Stimulated activated CD4-positive, alpha-beta T cell treated with anti-CD3 and anti-CD28 coated beads, Interleukin-1b, Interleukin-23, amount 100 ng/mL, for 1 hour (primary cell): ENCODE measurements at regions not wholly inside any gene's neighbourhood (a gene's known extent, or its start where the extent isn't known, plus 50 kb on each side); places are given as distances from the start of the nearest gene placed in this dataset.
"Not testable (repeated sequence)": the region's sequence is repeated elsewhere in the genome, so short reads cannot be mapped to it uniquely, and the experiment has no call there.

Source experiments
- DNase-seq, 2 donors: peaks; one replicate each; pipeline ENCODE4 v3.0.0-alpha.2; 2020; ENCODE audit warnings: low read depth in 2 of 2

DNA sequence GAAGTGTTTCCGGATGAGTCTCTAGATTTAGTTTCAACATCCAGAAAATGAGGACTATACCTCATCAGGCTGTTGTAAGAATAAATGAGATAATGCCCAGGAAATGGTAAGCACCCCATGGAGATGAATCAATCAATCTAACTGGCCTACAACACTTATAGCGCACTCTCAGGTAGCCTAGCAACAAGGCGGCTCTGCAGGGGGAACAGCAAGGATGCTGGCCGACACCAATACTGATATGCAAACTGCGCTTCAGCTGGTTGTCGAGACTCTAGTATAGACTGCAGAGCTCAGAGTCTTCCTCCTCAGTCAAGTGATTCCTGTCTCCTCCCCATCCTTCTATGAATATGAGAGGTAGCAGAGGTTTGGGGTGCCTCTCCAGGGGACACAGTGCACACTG lies 218.8 kb upstream of the WWC1 start:
- no peak for DNase-seq

DNA sequence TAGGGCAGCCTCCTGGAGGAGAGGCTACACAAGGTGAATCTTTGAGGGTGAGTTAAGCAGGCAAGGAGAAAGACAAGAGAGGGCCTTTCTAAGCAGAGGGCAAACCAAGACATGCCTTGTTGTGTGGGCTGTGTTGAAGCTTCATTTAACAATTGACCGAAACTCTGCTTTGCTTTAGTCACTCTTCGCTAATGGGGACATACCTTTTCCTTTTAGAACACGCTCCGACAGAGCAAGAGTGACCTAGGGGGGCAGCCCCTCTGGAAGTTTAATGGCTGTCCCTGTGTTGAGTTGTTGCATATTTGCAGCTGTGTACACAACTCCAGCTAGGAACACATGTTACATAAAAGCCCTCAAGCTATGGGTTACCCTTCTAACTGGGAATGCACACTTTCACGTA lies 218.1 kb upstream of the WWC1 start:
- DNase-seq = no peak

DNA sequence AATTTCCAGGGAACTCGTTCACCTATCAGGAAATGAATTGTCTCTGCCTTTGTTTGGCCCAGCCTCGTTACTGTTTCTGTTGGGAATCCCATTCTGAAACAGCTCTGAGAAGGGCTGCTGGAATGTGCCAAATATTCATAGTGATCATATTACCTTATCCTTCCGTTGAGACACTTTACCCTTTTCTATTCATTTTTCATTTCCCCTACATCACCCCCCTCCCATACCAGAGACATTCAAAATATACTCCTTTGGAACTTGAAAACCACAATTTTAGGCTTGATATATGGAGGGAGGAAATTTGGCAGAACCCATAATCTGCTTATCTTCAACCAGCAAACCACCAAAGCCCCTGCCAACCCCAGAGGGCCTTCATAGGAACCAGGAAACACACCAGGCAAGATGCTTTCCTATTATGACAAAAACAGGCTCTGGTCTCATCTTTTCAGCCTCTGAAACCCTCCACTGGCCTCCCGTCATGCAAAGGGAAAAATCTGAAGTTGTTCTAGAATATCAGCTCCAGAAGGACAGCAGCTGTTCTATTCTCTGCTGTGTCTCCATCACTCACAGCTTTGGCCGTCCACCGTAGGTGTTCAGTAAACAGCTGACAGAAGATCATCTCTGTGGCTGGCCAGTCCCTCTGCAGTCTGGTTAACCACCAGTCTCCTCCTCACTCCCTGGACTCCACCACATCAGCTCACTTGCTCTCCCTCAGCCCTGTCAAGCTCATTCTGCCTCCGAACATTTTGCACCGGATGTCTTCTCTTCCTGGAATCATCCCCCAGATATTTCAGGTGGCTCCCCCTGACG lies 217.2 kb upstream of the WWC1 start:
- no peak for DNase-seq

DNA sequence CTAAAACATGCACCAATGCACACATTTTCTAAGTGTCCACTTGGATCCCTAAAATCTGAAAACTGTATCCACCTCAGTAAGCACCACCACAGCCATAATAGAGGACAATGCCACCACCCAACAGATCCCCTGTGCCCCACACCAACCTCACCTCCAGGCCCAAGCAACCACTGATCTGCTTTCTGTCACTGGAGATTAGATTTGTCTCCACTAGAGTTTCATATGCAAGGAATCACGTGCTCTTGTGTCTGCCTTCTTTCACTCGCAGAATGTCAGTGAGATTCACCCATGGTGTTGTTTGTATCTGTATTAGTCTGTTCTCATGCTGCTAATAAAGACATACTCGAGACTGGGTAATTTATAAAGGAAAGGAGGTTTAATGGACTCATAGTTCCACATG lies 216.1 kb upstream of the WWC1 start:
- no peak for DNase-seq

DNA sequence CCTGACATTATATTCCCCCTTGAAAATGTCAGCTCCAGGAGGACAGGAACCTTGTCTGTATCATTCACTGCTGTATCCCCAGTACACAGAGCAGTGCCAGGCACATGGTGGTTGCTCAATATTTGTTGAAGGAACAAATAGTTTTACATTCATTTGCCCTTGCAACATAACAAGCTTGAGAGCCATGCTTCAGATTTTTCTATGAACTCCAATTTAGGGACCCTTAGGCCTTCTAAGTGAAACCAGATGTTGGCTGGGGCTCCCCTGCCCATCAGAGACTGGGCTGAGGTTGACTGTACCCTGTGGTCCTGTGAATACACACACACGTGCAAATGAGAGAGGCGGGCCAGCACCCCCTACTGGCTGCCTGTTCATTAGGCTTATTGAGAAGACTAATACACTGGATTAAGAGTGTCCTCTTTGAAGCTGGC lies 214.9 kb upstream of the WWC1 start:
- no peak for DNase-seq

DNA sequence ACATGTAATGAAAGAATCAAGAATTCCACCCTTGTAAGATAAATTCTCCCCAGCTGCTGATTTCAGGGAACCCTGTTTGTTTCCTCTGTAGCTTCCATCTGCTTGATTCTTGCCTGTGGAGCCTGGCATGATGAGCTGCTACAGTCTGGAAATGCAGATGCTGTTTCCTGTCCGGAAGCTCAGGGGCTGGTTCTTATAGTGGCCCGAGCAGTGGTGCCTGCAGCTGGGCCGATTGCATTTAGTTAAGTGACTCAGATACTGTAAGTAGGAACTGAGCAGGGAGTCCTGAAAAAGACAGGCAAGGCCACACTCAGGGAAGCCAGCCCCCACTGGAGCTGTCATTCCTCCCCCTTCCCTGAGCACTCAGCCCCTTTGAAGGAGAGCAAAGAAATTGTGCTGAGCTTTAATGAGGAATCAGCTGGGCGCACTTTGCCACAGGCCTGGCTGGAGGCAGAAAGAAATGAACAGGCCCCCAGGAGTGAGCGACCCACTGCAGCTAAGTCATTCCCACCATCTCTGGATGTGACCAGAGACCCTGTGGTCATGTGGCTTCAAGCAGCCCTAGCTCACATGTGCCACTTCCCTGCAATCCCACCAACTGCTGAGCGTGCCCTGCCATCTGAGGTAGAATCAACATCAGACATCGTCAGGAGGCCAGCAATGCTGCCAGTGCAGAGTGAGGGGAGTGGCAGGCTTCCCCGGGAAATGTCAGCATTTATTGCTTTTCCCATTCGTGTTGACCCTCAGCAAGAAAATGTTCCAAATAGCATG lies 206.0 kb upstream of the WWC1 start:
- no peak for DNase-seq

DNA sequence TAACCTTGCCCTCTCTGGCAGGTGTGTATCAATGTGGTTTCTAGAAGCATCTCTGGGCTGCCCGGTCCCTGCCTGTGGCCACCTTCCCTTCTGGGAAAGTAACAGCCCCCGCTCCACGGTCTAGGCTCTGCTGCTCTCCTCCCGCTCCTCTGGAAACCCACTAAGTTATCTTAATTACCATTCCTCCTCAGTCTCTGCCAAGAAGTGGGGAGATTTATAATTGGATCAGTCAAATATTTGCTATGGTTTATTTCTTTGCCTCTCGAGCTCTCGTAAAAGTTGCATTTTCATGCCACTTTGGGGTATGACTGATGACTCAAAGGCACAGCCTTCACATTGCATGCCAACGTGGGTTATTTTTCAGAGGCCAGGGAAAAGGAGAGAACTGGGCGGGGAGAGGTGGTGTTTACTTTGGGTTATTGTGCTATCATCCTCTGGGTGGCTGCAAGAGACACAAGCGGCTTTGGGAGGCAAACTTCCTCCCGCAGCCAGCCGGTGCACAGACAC lies 205.3 kb upstream of the WWC1 start:
- DNase-seq = no peak

DNA sequence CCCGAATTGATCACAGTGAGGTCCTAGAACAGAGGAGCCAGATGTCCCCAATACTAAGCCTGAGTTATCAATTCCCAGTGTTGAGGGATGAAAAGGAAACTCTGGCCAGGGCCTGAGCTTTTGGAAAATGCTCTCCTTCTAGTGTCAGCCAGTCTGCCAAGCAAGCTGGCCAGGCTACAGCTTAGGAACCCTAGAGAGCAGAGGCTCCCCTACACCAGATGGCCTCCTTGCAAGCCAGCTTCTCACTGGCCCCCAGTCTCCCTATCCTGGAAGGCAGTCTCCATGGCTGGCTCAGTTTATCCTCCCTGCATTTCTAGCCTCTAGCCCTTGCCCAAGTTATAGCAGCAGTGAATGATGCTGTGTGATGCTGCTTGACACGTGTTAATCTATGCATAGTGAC lies 204.7 kb upstream of the WWC1 start:
- DNase-seq = no peak

DNA sequence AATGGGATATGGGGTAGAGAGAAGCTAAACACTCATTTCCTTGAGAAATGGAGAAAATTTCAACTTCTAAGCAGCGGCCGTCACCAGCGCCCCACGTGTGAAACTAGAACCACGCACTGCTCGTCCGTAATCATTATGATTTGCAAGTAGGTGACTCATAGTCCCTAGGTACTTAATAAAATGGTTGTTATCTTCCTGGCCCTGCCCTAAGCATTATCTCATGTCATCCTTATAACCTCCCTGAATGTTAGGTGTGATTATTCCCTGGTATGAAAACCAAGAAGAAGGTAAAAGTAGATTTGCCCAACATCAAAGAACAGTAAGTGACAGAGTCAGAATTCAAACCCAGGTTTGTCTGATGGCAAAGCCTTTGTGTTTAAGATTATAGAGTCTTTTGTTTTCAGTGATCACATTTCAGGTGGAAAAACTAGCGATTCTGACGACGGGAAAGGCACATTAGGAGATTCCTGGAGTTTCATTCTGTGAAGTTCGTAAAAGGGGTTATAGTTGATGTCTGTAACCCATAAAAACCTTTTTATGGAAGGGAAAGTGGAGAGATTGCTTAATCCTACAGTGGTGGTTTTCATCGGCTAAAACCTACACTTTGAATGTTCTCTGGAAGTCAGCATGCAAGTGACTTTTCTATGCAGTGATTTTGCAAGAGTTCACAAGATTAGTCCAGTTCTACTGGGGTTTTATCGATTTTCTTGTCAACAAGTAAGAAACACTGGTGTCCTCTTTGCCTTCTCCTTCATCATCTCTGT lies 202.9 kb upstream of the WWC1 start:
- no peak for DNase-seq

DNA sequence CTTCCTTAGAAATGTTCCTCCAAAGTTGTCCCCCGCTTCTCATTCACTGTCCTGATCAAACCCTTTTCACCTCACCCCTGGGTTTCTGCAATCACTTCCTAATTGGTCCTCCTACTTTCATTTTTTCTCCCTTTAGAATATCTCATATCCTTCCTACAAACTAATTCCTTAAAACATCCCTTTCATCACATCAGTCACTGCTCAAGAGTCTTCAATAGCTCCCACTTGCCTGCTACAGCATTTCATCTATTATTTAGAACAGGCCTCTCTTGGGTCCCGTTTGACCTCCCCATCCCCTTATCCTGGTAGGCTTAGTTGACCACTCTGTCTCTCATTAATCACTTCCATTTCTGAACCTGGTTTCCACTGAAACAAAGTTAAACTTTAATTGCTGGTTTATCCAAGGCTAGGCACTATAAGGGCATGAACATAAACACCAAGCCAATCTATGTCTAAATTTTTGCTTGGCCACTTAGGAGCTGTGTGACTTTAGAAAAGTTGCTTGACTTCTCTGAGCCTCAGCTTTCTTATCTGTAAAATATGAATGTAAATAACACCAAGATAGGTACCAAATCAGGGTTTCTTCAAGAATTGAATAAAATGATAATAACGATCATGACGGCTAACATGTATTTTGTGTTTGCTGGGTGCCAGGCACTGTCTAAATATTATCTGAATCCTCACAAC lies 202.1 kb upstream of the WWC1 start:
- no peak for DNase-seq

DNA sequence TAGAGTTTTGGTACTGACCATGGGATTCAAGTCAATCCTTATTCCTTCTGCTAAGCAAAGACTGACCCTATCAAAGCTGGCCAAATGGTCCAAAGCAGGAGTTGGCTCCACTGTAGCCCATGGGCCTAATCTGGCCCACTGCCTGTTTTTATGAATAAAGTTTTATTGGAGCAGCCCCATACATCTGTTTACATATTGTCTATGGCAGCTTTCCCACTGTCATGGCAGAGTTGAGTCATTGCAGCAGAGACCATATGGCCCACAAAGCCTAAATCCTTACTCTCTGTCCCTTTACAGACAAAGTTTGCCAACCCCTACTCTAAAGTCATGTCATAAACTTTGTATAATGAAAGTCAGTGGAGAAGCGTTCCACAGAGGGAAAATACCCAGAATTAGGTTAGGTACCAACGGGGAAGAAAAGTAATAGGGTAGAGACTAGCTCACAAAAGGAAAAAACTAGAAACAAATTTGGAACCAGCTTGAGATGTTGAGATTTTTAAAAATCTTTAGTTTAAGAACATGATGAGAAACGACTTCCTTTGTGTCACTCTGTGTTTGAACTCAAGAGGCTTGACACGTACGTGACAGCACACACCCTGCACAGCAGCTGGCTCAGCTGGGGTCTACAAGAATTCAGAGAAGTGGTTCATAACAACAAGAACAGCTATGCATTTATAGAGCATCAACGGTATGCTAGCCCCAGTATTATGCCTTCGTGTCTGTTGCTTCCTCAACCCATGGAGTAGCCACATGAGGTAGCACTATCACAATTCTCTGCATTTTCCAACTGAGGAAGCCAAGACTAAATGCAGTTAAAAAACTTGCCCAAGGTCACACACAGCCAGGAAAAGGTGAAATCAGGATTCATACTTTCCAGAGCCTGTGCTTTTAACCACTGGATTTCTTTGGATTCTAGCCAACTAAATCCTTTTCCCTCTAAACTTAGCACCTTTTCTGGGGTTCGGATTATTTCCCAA lies 198.9 kb upstream of the WWC1 start:
- DNase-seq = no peak

DNA sequence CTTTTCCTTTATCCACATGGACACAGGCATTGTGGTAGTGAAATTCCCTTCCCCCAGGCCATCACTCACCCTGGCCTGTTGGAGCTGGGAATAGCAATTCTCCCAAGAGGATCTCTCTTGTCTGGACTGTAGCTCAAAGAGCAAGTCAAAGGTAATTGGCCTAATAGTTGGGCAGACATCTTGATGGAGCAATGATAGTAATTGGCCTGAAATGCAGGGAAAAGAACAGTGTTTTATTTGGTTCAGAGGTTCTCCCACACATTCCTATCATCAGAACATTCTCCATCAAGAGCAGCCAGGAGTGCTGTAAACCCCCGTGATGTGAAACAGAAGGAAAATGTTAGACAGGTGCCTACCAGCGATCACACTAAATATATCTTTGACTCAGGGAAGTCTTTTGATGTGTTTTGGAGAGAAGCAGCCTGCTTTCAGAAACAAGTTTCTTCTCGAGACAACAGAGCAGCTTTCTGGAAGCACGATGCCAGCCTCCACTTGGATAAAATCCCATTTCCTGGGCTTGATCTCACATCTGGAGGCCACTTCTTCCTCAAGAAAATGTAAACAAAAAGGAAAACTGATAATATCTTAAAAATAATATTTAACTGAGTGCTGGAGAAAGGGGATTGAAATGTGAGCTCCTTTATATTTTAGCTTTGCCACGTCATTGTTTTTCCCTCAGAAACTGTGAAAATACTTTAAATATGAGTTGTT lies 198.1 kb upstream of the WWC1 start:
- DNase-seq = no peak

DNA sequence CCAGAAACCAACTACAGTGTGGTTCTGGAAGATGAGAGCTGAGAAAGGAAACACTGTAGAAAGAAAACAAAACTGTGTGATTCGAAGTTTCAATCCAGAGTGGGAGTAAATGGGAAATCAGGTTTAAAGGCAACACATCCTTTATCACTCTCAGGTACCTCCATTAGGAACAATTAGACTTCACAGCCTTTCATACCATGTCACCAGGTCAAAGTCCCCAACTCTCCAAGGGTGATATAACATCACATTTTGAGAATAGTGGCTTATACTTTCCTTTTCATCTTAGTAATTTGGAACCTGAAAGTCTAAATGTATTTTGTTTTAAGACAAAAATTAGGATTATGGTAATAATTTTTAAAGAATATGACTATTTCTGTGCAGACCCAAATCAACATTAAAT lies 194.9 kb upstream of the WWC1 start:
- no peak for DNase-seq

DNA sequence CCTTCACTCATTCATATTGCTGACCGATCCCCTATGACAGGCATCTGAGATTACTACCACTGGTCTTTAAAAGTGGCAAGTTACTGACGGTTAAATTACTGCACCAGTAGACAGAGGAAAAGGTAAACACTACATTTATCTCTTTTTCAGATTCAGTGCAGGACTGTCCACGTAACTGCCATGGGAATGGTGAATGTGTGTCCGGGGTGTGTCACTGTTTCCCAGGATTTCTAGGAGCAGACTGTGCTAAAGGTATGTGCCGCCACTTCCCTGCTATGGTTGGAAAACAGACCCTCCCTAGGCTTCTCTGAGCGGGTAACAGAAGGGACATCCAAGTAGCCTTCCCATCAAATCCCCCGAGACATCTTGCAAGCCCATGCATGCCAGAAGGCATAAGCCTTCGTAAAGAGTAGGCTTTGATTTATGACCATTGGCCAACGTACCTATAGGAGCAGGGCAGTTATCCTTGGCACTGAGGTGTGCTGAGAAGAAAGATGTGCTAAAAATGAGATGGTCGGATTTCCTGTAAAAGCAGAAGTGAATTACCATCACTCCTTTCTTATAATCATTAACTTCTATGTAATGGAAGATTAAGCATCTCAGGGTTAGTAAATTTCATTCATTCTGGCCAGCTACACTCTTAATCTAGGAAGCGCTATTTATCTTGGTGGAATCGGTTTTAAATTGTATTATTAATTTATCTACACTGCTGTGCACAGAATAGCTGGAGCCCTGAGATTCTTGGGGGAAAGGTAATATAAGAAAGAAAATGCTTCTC lies 193.4 kb upstream of the WWC1 start:
- no peak for DNase-seq

DNA sequence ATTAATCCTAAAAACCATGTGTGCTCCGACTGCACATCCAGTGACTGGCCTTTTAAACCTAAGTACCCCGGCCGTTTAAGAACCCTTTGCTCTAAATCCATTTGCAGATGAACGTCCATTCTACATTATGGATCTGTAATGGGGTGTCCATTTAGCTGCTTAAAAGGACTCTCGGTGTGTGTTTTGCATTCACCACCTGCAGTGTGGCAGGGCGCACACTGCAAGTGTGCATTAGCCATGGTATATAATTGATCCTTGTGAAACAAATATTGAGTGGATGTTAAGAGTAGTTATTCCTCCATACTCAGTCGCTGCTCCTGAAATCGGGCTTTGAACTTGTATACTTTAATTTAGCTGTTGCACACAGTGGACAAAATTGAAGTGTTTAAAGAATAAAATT lies 190.1 kb upstream of the WWC1 start:
- no peak for DNase-seq

DNA sequence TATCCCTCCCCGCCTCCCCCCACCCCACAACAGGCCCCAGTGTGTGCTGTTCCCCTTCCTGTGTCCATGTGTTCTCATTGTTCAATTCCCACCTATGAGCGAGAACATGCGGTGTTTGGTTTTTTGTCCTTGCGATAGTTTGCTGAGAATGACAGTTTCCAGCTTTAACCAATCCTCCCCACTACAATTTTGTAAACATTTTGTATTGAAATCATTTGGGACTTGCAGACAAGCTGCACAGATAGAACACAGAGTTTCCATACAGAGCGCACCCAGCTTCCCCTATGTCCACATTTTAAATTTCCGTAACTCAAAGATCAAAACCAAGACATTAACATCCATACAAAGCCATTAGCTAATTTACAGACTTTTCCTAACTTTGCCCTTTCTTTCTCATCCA lies 188.4 kb upstream of the WWC1 start:
- DNase-seq = not testable (repeated sequence)

DNA sequence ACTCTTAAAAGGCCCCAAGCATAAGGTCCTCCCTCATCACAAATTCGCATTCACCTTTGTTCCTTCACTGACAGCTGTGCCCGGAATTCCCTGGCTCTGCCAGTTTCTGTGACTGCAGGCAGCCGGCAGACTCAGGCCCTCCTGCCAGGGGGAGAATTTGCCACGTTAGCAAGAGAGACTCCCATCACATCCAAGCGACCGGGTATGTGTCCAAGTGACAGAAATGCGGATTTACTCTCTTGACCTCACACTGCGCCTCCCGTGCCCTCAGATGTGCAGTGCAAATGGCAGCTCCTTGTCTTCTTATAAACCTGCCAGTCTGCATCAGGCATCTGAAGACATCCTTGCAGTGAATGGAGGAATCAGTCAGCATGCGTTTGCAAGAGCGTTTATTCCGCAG lies 187.1 kb upstream of the WWC1 start:
- no peak for DNase-seq

DNA sequence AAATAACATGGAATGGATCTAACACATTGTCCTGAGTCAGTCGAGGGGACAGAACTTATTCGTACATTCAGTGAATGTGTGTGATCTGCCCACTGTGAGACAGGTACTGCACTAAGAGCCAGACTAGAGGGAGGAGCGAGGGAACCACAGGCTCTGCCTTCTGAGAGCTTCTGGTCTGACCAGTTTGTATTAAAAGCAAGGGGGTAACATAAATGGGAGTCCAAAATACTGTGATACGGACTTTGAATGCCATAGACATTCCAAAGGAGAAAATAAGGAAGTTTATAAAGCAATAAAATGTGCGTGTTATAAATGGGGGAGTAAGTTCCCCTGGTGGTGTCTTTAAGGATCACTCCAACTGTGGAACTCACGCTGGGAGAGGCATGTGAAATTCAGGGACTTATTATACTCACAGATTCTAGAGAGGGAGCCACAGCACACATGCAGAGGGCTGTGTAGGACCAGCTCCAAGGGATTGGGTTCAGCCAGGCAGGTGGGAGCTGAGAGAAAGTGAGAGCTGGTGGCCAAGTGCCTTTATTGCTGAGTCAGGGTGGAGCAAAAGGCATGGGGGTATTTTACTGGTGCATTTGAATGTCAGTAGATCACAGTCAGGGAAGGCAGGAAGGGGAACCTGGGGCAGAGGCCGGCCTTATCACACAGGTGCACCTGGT lies 186.5 kb upstream of the WWC1 start:
- no peak for DNase-seq
